SKM-1 treated with dmso at 0.1 percent for 144 hours (cell line): ENCODE measurements at regions not wholly inside any gene's neighbourhood (a gene's known extent, or its start where the extent isn't known, plus 50 kb on each side); places are given as distances from the start of the nearest gene placed in this dataset.

Source experiments
- DNase-seq: peaks from one replicate; lab custom pipeline; 2025; ENCODE audit not compliant: unreplicated experiment; lab: John Stamatoyannopoulos, UW

DNA sequence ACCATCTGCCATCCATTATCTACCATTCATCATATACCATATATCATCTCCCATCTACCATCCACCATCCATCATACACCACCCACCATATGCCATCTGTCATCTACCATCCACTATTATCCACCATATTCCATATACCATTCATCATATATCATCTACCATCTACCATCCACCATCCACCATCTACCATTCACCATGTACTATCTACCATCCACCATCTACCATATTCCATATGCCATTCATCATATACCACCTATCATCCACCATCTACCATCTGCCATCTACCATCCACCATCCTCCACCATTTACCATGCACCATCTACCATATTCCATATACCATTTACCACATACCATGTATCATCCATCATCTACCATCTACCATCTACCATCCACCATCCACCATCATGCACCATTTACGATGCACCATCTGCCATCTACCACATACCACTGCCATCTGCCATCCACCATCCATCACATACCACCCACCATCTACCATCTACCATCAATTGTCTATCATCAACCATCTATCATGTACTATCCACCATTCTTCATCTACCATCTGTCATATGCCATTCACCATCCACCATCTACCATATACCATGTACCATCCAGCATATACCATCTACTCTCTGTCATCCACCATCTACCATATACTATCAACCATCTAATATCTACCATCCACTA is 50.6 kb upstream of the RAB4A start:
- no peak for DNase-seq

DNA sequence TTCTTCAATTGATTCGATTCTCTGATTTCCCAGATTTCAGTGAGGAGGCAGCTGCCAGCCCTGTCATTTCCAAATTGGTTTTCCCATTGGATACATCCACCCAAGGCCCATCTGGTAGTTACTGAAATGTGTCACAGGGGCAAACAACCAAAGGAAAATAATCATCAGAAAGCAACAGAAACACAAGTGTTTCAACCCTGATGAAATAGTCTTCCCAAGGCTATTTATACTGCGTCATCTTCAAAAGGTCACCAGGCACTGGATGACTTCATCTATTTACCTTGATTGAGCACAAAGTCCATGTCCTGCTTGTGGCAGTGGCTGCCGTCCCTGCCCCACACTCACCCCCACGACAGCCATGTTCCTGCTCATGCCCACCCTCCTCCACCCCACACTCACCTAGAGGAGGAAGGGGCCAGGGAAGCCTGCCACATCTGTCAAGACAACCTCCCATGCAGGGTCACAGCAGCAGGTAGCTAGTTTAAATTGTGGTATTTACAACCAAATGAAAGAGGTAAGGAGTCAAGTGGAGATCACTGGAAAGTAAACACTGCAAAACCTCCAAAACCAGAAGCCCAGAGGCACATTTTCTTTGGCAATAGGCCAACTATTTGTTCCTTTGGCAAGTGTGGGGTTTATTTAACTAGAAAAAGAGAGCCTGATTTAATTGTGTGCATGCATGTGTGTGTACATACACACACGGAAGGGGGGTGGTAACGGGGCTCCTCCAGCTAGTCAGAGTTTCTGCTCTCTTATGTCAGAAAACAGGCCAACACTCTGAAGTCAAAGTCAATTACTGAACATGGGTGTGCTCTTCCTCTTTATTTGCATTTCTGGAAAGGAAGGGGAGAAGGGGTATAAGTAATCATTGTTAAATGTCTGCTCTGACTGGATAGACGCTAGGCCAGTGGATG is 49.5 kb upstream of the RAB4A start:
- DNase-seq, result peak; percentile 20
